ENCODE measurements at regions not wholly inside any gene's neighbourhood (a gene's known extent, or its start where the extent isn't known, plus 50 kb on each side); places are given as distances from the start of the nearest gene placed in this dataset.
"Not testable (repeated sequence)": the region's sequence is repeated elsewhere in the genome, so short reads cannot be mapped to it uniquely, and the experiment has no call there.

GRCh38 chr10:8618834-8619233 lies 564.3 kb downstream of the GATA3 start:
- no peak for DNase-seq (ENCODE audit: low read depth)

- no peak for DNase-seq (ENCODE audit: low read depth)
Observed at GRCh38 chr10:8628351-8628750, 573.9 kb downstream of the GATA3 start.

GRCh38 chr10:8633909-8634308 lies 579.4 kb downstream of the GATA3 start:
- no peak for DNase-seq (ENCODE audit: low read depth)

- no peak for DNase-seq (ENCODE audit: low read depth)
Observed at GRCh38 chr10:8636371-8636770, 581.9 kb downstream of the GATA3 start.

GRCh38 chr10:8637640-8638039 lies 583.2 kb downstream of the GATA3 start:
- DNase-seq (ENCODE audit: low read depth) = no peak

GRCh38 chr10:8638088-8638672 lies 583.7 kb downstream of the GATA3 start:
- no peak for DNase-seq (ENCODE audit: low read depth)

- no peak for DNase-seq (ENCODE audit: low read depth)
Observed at GRCh38 chr10:8639486-8640185, 585.1 kb downstream of the GATA3 start.

GRCh38 chr10:8640301-8640700 lies 585.8 kb downstream of the GATA3 start:
- DNase-seq (ENCODE audit: low read depth) = no peak

GRCh38 chr10:8640878-8641277 lies 586.4 kb downstream of the GATA3 start:
- DNase-seq (ENCODE audit: low read depth) = no peak

GRCh38 chr10:8656261-8656660 lies 601.8 kb downstream of the GATA3 start:
- no peak for DNase-seq (ENCODE audit: low read depth)

- DNase-seq (ENCODE audit: low read depth) = no peak
Observed at GRCh38 chr10:8659982-8660381, 605.5 kb downstream of the GATA3 start.

- DNase-seq (ENCODE audit: low read depth) = no peak
Observed at GRCh38 chr10:8661886-8662285, 607.4 kb downstream of the GATA3 start.

GRCh38 chr10:8663131-8663530 lies 608.6 kb downstream of the GATA3 start:
- DNase-seq (ENCODE audit: low read depth) = no peak

GRCh38 chr10:8665322-8665721 lies 610.8 kb downstream of the GATA3 start:
- no peak for DNase-seq (ENCODE audit: low read depth)

- DNase-seq (ENCODE audit: low read depth) = no peak
Observed at GRCh38 chr10:8670461-8670860, 616.0 kb downstream of the GATA3 start.

GRCh38 chr10:8674230-8674629 lies 619.7 kb downstream of the GATA3 start:
- no peak for DNase-seq (ENCODE audit: low read depth)

GRCh38 chr10:8677642-8678041 lies 623.2 kb downstream of the GATA3 start:
- DNase-seq (ENCODE audit: low read depth) = no peak

- not testable (repeated sequence) for DNase-seq (ENCODE audit: low read depth)
Observed at GRCh38 chr10:8684916-8685315, 630.4 kb downstream of the GATA3 start.

GRCh38 chr10:8688881-8689280 lies 634.4 kb downstream of the GATA3 start:
- no peak for DNase-seq (ENCODE audit: low read depth)

- DNase-seq (ENCODE audit: low read depth) = no peak
Observed at GRCh38 chr10:8691498-8692017, 637.1 kb downstream of the GATA3 start.

GRCh38 chr10:8693635-8694034 lies 639.1 kb downstream of the GATA3 start:
- not testable (repeated sequence) for DNase-seq (ENCODE audit: low read depth)

GRCh38 chr10:8696746-8697145 lies 642.3 kb downstream of the GATA3 start:
- no peak for DNase-seq (ENCODE audit: low read depth)

GRCh38 chr10:8700689-8701088 lies 646.2 kb downstream of the GATA3 start:
- DNase-seq (ENCODE audit: low read depth) = no peak

GRCh38 chr10:8702181-8702580 lies 647.7 kb downstream of the GATA3 start:
- no peak for DNase-seq (ENCODE audit: low read depth)

Data from ELR (cell line).